Testis (tissue), 2 donors: ENCODE measurements at regions not wholly inside any gene's neighbourhood (a gene's known extent, or its start where the extent isn't known, plus 50 kb on each side); places are given as distances from the start of the nearest gene placed in this dataset.

Experiments
- POLR2A ChIP-seq: fragments of 450-650 bp; IDR thresholded peaks from one replicate; pipeline ENCODE4 v1.6.1; 2017; ENCODE audit warnings: antibody characterized with exemption, mild to moderate bottlenecking, moderate library complexity
- TF ChIP-seq, protein P1 (sequence below), 3 experiments: fragments of 450-650 bp in 2 of 3; fragments of 200-600 bp in 1 of 3; sonication (generic) in 1 of 3; IDR thresholded peaks; one replicate each; pipeline ENCODE4 v1.5.1; 2016 to 2019; ENCODE audit warnings: antibody characterized with exemption in 3 of 3, mild to moderate bottlenecking in 2 of 3, moderate library complexity in 1 of 3

DNA sequence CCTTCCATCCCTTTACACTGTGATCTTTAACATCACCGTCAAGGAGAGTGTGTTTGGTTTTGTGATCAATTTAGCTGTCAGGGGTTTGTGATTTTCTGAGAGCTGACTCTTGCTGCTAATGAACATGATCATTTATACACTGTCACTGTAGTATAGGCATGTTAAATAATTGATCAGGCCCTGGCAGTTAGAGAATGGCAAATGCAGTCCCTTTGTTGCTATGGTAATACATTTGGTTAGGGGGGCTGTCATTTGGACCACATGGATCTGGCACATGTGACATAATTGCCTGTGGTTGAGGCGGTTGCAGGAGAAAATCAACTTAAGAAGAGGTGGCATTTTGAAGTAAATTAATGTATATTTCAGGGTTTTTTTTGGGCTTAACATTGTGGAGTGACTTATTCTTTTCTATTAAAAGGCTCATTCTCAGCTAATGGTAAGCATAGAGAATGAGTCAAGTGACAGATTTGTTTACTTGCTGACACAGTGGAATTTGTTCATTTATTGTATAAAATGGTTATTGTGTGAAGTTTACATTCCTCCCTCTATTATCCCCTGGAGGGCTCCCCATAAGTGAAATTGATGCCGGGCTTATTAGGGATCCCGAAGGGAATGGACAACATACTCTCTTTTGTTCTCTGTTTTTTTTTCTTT, 114.0 kb downstream of the FHIP1A start:
- TF ChIP-seq, protein P1, sequence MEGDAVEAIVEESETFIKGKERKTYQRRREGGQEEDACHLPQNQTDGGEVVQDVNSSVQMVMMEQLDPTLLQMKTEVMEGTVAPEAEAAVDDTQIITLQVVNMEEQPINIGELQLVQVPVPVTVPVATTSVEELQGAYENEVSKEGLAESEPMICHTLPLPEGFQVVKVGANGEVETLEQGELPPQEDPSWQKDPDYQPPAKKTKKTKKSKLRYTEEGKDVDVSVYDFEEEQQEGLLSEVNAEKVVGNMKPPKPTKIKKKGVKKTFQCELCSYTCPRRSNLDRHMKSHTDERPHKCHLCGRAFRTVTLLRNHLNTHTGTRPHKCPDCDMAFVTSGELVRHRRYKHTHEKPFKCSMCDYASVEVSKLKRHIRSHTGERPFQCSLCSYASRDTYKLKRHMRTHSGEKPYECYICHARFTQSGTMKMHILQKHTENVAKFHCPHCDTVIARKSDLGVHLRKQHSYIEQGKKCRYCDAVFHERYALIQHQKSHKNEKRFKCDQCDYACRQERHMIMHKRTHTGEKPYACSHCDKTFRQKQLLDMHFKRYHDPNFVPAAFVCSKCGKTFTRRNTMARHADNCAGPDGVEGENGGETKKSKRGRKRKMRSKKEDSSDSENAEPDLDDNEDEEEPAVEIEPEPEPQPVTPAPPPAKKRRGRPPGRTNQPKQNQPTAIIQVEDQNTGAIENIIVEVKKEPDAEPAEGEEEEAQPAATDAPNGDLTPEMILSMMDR (IDR thresholded peaks at IDR 0.05) = no peak
- TF ChIP-seq POLR2A = no peak
